GM06990 (cell line): ENCODE measurements at regions not wholly inside any gene's neighbourhood (a gene's known extent, or its start where the extent isn't known, plus 50 kb on each side); places are given as distances from the start of the nearest gene placed in this dataset.
A peak's percentile ranks its signal among the peaks of the same experiment; 100 is the strongest.

Experiments used
- DNase-seq: peaks from one replicate; pipeline ENCODE4 v3.0.0-alpha.2; 2011; ENCODE audit not compliant: insufficient read length; ENCODE audit errors: extremely low read depth
- H3K27me3 ChIP-seq: replicated peaks from 2 replicates; pipeline ENCODE4 v1.6.0; 2011; ENCODE audit warnings: low read length; ENCODE audit not compliant: control insufficient read depth, insufficient read depth
- H3K36me3 ChIP-seq: 2 replicates; pipeline ENCODE4 v1.5.1; 2011; ENCODE audit warnings: low read length; ENCODE audit not compliant: control insufficient read depth, insufficient read depth
- H3K4me3 ChIP-seq: replicated peaks from 2 replicates; pipeline ENCODE4 v1.5.1; 2011; ENCODE audit warnings: low read depth, mild to moderate bottlenecking, control low read depth, low read length
- CTCF ChIP-seq: IDR thresholded peaks from 2 replicates; pipeline ENCODE4 v1.5.1; 2011; ENCODE audit warnings: low read length, control low read depth, mild to moderate bottlenecking, inconsistent platforms; ENCODE audit not compliant: insufficient read depth, poor library complexity, severe bottlenecking

- H3K36me3 ChIP-seq: no peaks in the 10 kb centered on the region
- no peak for TF ChIP-seq CTCF
Measured at GRCh38 chr18:31232775-31233424, 70.2 kb upstream of the DSC1 start.

GRCh38 chr18:31233621-31234275 lies 71.1 kb upstream of the DSC1 start:
- TF ChIP-seq CTCF: no peak
- Histone ChIP-seq H3K4me3 (peak overlapping the region; percentile 31; the same call in 1 of the 2 replicates), H3K27me3 (no peaks in the 10 kb centered on the region), H3K36me3 (no peaks in the 10 kb centered on the region)
- DNase-seq: no peak

More at GRCh38 chr18:31232775-31233424, 70.2 kb upstream of the DSC1 start:
- Histone ChIP-seq H3K4me3 (no peak overlapping the region), H3K27me3 (no peaks in the 10 kb centered on the region)
- DNase-seq: no peak

GRCh38 chr18:31235856-31236255 lies 73.2 kb upstream of the DSC1 start:
- H3K27me3 ChIP-seq: no peaks in the 10 kb centered on the region
- no peaks in the 10 kb centered on the region for H3K36me3 ChIP-seq
- H3K4me3 ChIP-seq: no peak overlapping the region
- TF ChIP-seq CTCF: no peak
- no peak for DNase-seq

- H3K27me3 ChIP-seq: no peaks in the 10 kb centered on the region
- TF ChIP-seq CTCF: no peak
- no peak for DNase-seq
Measured at GRCh38 chr18:31237142-31237541, 74.5 kb upstream of the DSC1 start.

GRCh38 chr18:31241425-31241824 lies 76.5 kb upstream of the DSG1 start:
- TF ChIP-seq CTCF: no peak
- H3K36me3 ChIP-seq: no peaks in the 10 kb centered on the region

More at GRCh38 chr18:31237142-31237541, 74.5 kb upstream of the DSC1 start:
- Histone ChIP-seq H3K36me3 (no peaks in the 10 kb centered on the region), H3K4me3 (no peak overlapping the region)

GRCh38 chr18:31241900-31242409 lies 76.0 kb upstream of the DSG1 start:
- peak; percentile 57 for TF ChIP-seq CTCF
- Histone ChIP-seq H3K36me3 (no peaks in the 10 kb centered on the region), H3K4me3 (no peak overlapping the region), H3K27me3 (no peaks in the 10 kb centered on the region)
- DNase-seq: no peak

More at GRCh38 chr18:31241425-31241824, 76.5 kb upstream of the DSG1 start:
- Histone ChIP-seq H3K4me3 (no peak overlapping the region), H3K27me3 (no peaks in the 10 kb centered on the region)
- DNase-seq: no peak
